ENCODE measurements at regions not wholly inside any gene's neighbourhood (a gene's known extent, or its start where the extent isn't known, plus 50 kb on each side); places are given as distances from the start of the nearest gene placed in this dataset.

DNA sequence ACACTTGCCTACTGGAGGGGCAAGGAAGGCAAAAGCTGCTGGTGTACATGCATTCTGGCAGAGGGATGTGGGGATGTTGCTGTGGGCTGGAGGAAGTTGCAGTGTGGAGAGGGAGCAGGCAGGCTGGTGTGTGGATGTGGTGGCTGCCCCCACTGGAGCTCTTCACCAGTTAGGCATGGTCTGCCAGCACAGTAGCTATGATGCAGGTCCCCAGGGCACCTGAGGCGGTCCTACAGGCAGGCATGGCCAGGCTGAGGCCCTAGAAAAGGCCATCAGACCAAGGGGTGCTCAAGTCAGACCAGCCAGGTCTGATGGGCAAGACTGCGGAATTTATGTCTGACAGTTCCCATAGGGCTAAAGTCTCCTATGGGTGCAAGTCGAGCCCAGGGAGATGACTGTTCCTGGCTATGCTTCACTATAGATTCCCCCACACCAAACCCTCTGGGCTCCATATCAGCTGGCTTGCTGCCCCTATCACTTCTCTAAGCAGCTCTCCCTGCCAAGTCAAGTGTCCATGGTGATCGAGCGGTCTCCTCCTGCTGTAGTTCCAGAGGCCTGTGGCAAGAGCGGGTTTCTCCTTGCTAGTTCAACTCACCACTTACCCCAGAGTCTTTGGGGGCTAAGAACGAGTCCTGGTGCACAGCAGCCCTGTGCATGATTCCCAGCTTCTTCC lies 473.1 kb downstream of the TDRD3 start:
- DNase-seq (ENCODE audit: low spot score), result no peak
- in situ Hi-C loops (cut with MboI; ENCODE audit: low sequenced_read_pairs, unreplicated experiment), result no loop called here
- TF ChIP-seq, protein P1, sequence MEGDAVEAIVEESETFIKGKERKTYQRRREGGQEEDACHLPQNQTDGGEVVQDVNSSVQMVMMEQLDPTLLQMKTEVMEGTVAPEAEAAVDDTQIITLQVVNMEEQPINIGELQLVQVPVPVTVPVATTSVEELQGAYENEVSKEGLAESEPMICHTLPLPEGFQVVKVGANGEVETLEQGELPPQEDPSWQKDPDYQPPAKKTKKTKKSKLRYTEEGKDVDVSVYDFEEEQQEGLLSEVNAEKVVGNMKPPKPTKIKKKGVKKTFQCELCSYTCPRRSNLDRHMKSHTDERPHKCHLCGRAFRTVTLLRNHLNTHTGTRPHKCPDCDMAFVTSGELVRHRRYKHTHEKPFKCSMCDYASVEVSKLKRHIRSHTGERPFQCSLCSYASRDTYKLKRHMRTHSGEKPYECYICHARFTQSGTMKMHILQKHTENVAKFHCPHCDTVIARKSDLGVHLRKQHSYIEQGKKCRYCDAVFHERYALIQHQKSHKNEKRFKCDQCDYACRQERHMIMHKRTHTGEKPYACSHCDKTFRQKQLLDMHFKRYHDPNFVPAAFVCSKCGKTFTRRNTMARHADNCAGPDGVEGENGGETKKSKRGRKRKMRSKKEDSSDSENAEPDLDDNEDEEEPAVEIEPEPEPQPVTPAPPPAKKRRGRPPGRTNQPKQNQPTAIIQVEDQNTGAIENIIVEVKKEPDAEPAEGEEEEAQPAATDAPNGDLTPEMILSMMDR (IDR thresholded peaks at IDR 0.05; ENCODE audit: borderline replicate concordance, control extremely low read depth, extremely low read depth, insufficient read depth, missing control alignments), result no peak

DNA sequence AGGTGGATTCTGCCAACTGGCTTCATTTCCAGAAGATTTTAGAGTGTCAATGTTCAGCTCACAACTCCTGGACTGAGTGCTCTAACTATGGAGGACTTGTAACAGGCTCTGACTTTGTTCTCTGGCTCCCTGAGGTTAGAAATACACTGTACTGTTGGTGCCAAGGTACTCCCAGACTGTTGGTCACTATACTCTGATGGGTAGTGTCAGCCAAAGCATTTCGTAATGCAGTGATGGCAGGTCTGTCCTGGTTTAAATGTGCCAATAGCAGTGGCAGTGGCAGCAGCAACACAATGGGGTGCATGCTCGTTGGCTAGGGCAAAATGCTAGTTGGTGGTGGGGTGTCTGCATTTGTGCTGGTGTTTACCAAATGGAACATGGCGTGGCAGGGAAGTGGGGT lies 472.2 kb downstream of the TDRD3 start:
- no peak for DNase-seq (ENCODE audit: low spot score)
- in situ Hi-C loops (cut with MboI; ENCODE audit: low sequenced_read_pairs, unreplicated experiment), result no loop called here
- TF ChIP-seq, protein P1 (IDR thresholded peaks at IDR 0.05; ENCODE audit: borderline replicate concordance, control extremely low read depth, extremely low read depth, insufficient read depth, missing control alignments), result no peak

DNA sequence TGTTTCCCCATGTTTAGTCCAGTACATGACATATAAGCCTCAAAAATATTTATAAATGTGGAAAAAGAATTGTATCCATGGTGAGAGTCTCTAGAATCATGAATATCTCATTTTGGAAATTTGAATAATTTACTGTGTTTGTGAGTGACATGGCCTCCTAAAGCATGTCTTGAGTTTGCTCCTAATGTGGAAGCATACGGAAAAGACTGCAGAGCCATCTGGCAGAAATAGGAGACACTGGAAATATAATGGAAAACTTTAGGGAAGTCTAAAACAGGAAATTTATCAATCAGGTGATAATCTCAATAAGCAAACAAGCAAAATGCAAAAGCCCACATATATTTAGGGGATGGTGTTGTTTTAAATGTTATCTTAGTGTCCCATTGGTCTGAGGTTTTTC lies 465.0 kb downstream of the TDRD3 start:
- TF ChIP-seq, protein P1 (IDR thresholded peaks at IDR 0.05; ENCODE audit: borderline replicate concordance, control extremely low read depth, extremely low read depth, insufficient read depth, missing control alignments), result no peak
- DNase-seq (ENCODE audit: low spot score), result no peak
- in situ Hi-C loops (cut with MboI; ENCODE audit: low sequenced_read_pairs, unreplicated experiment), result no loop called here

DNA sequence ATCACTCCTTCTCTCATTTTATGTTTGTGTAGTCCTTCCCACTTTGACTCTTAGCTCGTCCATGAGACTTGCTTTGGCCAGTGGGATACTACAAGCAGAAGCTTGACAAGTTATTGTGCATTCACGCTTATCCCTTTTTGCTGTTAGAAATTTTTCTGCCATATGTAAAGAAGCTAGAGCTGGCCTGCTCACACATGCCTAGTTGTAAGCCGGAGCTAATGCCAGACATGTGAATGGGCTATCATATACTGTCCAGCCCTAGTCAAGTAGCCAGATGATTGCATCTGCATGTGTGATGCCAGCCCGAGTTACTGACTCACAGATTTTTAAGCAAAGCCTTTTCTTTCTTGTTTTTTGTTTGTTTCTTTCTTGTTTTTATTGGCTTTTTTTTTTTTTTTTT lies 460.7 kb downstream of the TDRD3 start:
- no peak for DNase-seq (ENCODE audit: low spot score)
- in situ Hi-C loops (cut with MboI; ENCODE audit: low sequenced_read_pairs, unreplicated experiment), result no loop called here
- TF ChIP-seq, protein P1 (IDR thresholded peaks at IDR 0.05; ENCODE audit: borderline replicate concordance, control extremely low read depth, extremely low read depth, insufficient read depth, missing control alignments), result no peak

DNA sequence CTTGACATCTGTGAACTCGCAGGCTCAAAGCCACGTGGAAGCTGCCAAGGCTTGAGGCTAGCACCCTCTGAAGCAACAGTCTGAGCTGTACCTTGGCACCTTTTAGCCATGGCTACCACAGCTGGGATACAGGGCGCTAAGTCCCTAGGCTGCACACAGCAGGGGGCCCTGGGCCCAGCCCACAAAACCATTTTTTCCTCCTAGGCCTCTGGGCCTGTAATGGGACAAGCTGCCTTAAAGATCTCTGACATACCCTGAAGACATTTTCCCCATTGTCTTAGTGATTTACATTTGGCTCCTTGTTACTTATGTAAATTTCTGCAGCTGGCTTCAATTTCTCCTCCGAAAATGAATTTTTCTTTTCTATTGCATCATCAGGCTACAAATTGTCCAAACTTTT lies 455.9 kb downstream of the TDRD3 start:
- TF ChIP-seq, protein P1 (IDR thresholded peaks at IDR 0.05; ENCODE audit: borderline replicate concordance, control extremely low read depth, extremely low read depth, insufficient read depth, missing control alignments), result no peak
- DNase-seq (ENCODE audit: low spot score), result no peak
- in situ Hi-C loops (cut with MboI; ENCODE audit: low sequenced_read_pairs, unreplicated experiment), result no loop called here

DNA sequence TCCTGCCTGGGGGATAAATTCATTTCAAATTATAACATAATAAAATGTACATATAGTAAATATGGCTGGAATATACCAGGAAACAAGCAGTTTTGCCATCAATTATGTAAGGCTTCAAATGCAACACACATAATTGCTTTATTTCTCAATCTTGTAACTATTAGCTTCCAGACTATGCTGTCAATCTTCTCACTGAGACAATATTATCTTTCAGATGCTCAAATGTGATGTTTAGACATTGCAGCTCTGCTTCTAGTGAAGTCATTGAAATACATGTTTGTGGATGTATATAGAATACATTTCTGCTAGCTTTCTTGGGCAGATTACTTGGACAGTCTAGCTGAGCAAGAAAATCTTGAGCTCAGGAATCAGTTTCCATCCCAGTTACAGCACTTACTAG lies 454.4 kb downstream of the TDRD3 start:
- in situ Hi-C loops (cut with MboI; ENCODE audit: low sequenced_read_pairs, unreplicated experiment), result no loop called here
- DNase-seq (ENCODE audit: low spot score), result no peak
- TF ChIP-seq, protein P1 (IDR thresholded peaks at IDR 0.05; ENCODE audit: borderline replicate concordance, control extremely low read depth, extremely low read depth, insufficient read depth, missing control alignments), result no peak

Measured in GM13976 (cell line).